HEK293 (cell line): ENCODE measurements at regions not wholly inside any gene's neighbourhood (a gene's known extent, or its start where the extent isn't known, plus 50 kb on each side); places are given as distances from the start of the nearest gene placed in this dataset.

Experiments used
- CTCF ChIA-PET: fragments of 350-600 bp; formaldehyde crosslinking; extraction: SDS; loops from one replicate; lab custom pipeline; 2021; ENCODE audit warnings: antibody characterized with exemption; lab: Yijun Ruan, JAX
- POLR2A ChIA-PET: fragments of 300-600 bp; formaldehyde crosslinking; extraction: SDS; loops from one replicate; lab custom pipeline; 2020; ENCODE audit warnings: antibody characterized with exemption, inconsistent platforms; lab: Yijun Ruan, JAX
- H3K27ac ChIP-seq: fragments of 200-500 bp; sonication (Bioruptor generic); 2 replicates; pipeline ENCODE4 v1.5.1; 2014; ENCODE audit warnings: low read depth, low read length, control low read depth, inconsistent platforms; ENCODE audit errors: extremely low read depth
- H3K36me3 ChIP-seq, 2 experiments: fragments of 200-500 bp in 1 of 2; sonication (Bioruptor generic) in 1 of 2; 1 replicate in 1 of 2; 2 replicates in 1 of 2; pipeline ENCODE4 v1.5.1; 2014 to 2017; ENCODE audit warnings: inconsistent platforms in 2 of 2, low read length in 2 of 2; ENCODE audit not compliant: control insufficient read depth in 2 of 2, insufficient read depth in 1 of 2
- H3K4me1 ChIP-seq: fragments of 200-500 bp; sonication (Bioruptor generic); 2 replicates; pipeline ENCODE4 v1.5.1; 2014; ENCODE audit warnings: mild to moderate bottlenecking, low read length, inconsistent platforms; ENCODE audit not compliant: control insufficient read depth, insufficient read depth
- H3K4me3 ChIP-seq: 2 replicates; pipeline ENCODE4 v1.5.1; 2011; ENCODE audit warnings: low read depth, mild to moderate bottlenecking, control low read depth, low read length, moderate library complexity
- H3K9me3 ChIP-seq: fragments of 200-500 bp; sonication (Bioruptor generic); 2 replicates; pipeline ENCODE4 v1.5.1; 2014; ENCODE audit warnings: low read depth, low read length, inconsistent platforms; ENCODE audit not compliant: control insufficient read depth, insufficient read depth
- BCL6B ChIP-seq: fragments of 450-650 bp; formaldehyde crosslinking; IDR thresholded peaks from 2 replicates; pipeline ENCODE4 v1.5.1; 2017; ENCODE audit warnings: missing biosample characterization, missing genetic modification characterization
- GLI2 ChIP-seq: fragments of 450-650 bp; formaldehyde crosslinking; IDR thresholded peaks from 2 replicates; pipeline ENCODE4; 2017; ENCODE audit warnings: missing biosample characterization, missing genetic modification characterization, low read depth, borderline replicate concordance
- TSHZ1 ChIP-seq: fragments of 450-650 bp; formaldehyde crosslinking; IDR thresholded peaks from 2 replicates; pipeline ENCODE4 v1.5.1; 2016; ENCODE audit warnings: missing biosample characterization, missing genetic modification characterization, borderline replicate concordance
- ZNF223 ChIP-seq: fragments of 450-650 bp; formaldehyde crosslinking; IDR thresholded peaks from 2 replicates; pipeline ENCODE4 v1.5.1; 2016; ENCODE audit warnings: missing biosample characterization, missing genetic modification characterization
- ZNF239 ChIP-seq: fragments of 450-650 bp; formaldehyde crosslinking; IDR thresholded peaks from 2 replicates; pipeline ENCODE4 v1.5.1; 2016; ENCODE audit warnings: missing biosample characterization, missing genetic modification characterization
- ZNF335 ChIP-seq: fragments of 450-650 bp; formaldehyde crosslinking; conservative IDR thresholded peaks from 2 replicates; pipeline ENCODE4 v1.5.1; 2016; ENCODE audit warnings: missing biosample characterization, missing genetic modification characterization
- ZNF404 ChIP-seq: fragments of 450-650 bp; formaldehyde crosslinking; IDR thresholded peaks from 2 replicates; pipeline ENCODE4 v1.5.1; 2017; ENCODE audit warnings: missing biosample characterization, missing genetic modification characterization
- ZNF473 ChIP-seq: fragments of 450-650 bp; formaldehyde crosslinking; IDR thresholded peaks from 2 replicates; pipeline ENCODE4 v1.5.1; 2017; ENCODE audit warnings: missing biosample characterization, missing genetic modification characterization
- TF ChIP-seq, protein P1 (sequence below): fragments of 450-650 bp; formaldehyde crosslinking; IDR thresholded peaks from 2 replicates; pipeline ENCODE4 v1.5.1; 2016; ENCODE audit warnings: missing biosample characterization, missing genetic modification characterization
- TF ChIP-seq, protein P2 (sequence below): fragments of 450-650 bp; formaldehyde crosslinking; IDR thresholded peaks from 2 replicates; pipeline ENCODE4 v1.5.1; 2016; ENCODE audit warnings: missing biosample characterization, missing genetic modification characterization

DNA sequence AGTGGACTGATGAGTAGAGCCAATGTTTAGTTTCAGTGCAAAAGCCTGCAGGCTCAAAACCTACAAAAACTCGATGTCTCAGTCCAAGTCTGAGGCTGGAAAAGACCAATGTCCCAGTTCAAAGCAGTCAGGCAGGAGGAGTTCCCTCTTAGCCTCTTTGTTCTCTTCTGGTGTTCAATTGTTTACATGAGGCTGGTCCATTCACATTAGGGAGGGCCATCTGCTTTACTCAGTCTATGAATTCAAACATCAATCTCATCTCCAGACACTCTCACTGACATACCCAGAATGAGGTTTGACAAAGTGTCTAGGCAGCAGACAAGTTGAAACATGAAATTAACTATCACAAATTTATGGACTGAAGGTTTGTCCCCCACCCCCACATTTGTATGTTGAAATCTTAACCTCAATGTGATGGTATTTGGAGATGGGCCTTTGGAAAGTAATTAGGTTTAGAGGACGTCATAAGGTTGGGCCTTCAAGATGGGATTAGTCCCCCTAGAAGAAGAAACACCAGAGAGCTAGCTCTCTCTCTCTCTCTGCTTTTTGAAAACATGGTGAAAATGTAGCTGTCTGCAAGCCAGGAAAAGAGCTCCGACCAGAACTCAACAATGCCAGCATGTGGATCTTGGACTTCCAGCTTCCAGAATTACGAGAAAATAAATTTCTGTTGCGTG, 438.5 kb upstream of the RGMA start:
- ChIA-PET CTCF (interaction anchor here (0.6 kb wide), 1 partner anchor 113 kb away, joined by 3 read pairs; no protein-coding TSS in a partner anchor), POLR2A (no interaction called here)

More for the DNA sequence above, 438.5 kb upstream of the RGMA start:
- no peaks in the 10 kb centered on the region for H3K36me3 ChIP-seq
- H3K9me3 ChIP-seq, result no peaks in the 10 kb centered on the region
- no peak overlapping the region for H3K27ac ChIP-seq
- TF ChIP-seq ZNF404 (tag by site-specific recombination) (no peak), BCL6B (tag by site-specific recombination) (no peak), ZNF335 (tag by site-specific recombination) (no peak), GLI2 (tag by site-specific recombination) (no peak), ZNF223 (tag by site-specific recombination) (no peak), TSHZ1 (no peak), ZNF239 (tag by site-specific recombination) (no peak), ZNF473 (no peak)
- TF ChIP-seq, protein P1, sequence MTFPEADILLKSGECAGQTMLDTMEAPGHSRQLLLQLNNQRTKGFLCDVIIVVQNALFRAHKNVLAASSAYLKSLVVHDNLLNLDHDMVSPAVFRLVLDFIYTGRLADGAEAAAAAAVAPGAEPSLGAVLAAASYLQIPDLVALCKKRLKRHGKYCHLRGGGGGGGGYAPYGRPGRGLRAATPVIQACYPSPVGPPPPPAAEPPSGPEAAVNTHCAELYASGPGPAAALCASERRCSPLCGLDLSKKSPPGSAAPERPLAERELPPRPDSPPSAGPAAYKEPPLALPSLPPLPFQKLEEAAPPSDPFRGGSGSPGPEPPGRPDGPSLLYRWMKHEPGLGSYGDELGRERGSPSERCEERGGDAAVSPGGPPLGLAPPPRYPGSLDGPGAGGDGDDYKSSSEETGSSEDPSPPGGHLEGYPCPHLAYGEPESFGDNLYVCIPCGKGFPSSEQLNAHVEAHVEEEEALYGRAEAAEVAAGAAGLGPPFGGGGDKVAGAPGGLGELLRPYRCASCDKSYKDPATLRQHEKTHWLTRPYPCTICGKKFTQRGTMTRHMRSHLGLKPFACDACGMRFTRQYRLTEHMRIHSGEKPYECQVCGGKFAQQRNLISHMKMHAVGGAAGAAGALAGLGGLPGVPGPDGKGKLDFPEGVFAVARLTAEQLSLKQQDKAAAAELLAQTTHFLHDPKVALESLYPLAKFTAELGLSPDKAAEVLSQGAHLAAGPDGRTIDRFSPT (tag by site-specific recombination), result no peak
- TF ChIP-seq, protein P2, sequence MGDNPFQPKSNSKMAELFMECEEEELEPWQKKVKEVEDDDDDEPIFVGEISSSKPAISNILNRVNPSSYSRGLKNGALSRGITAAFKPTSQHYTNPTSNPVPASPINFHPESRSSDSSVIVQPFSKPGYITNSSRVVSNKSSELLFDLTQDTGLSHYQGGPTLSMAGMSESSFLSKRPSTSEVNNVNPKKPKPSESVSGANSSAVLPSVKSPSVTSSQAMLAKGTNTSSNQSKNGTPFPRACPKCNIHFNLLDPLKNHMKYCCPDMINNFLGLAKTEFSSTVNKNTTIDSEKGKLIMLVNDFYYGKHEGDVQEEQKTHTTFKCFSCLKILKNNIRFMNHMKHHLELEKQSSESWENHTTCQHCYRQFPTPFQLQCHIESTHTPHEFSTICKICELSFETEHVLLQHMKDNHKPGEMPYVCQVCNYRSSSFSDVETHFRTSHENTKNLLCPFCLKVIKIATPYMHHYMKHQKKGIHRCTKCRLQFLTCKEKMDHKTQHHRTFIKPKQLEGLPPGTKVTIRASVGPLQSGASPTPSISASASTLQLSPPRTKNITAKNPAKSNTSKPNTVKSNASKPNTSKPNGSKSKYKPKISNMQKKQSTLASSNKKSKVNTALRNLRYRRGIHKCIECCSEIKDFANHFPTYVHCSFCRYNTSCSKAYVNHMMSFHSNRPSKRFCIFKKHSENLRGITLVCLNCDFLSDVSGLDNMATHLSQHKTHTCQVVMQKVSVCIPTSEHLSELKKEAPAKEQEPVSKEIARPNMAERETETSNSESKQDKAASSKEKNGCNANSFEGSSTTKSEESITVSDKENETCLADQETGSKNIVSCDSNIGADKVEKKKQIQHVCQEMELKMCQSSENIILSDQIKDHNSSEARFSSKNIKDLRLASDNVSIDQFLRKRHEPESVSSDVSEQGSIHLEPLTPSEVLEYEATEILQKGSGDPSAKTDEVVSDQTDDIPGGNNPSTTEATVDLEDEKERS (tag by site-specific recombination), result no peak
- no peaks in the 10 kb centered on the region for H3K4me1 ChIP-seq
- H3K4me3 ChIP-seq, result no peak overlapping the region
